ENCODE measurements at regions not wholly inside any gene's neighbourhood (a gene's known extent, or its start where the extent isn't known, plus 50 kb on each side); places are given as distances from the start of the nearest gene placed in this dataset.

- no peak for DNase-seq (ENCODE audit: low read depth)
- no peak for TF ChIP-seq CTCF (conservative IDR thresholded peaks at IDR 0.05; ENCODE audit: low read depth, low read length)
Measured at GRCh38 chr2:64840426-64840881, 148.7 kb upstream of the SLC1A4 start.

GRCh38 chr2:64841461-64841860 lies 147.7 kb upstream of the SLC1A4 start:
- no peak overlapping the region for H3K4me3 ChIP-seq (ENCODE audit: low read depth, low read length)
- TF ChIP-seq CTCF (conservative IDR thresholded peaks at IDR 0.05; ENCODE audit: low read depth, low read length), result no peak
- DNase-seq (ENCODE audit: low read depth), result no peak

More at GRCh38 chr2:64840426-64840881, 148.7 kb upstream of the SLC1A4 start:
- H3K4me3 ChIP-seq (ENCODE audit: low read depth, low read length), result no peak overlapping the region

- no peak for DNase-seq (ENCODE audit: low read depth)
- no peak overlapping the region for H3K4me3 ChIP-seq (ENCODE audit: low read depth, low read length)
- no peak for TF ChIP-seq CTCF (conservative IDR thresholded peaks at IDR 0.05; ENCODE audit: low read depth, low read length)
Measured at GRCh38 chr2:64842030-64842429, 147.2 kb upstream of the SLC1A4 start.

GRCh38 chr2:64844087-64844486 lies 145.1 kb upstream of the SLC1A4 start:
- no peak overlapping the region for H3K4me3 ChIP-seq (ENCODE audit: low read depth, low read length)
- TF ChIP-seq CTCF (conservative IDR thresholded peaks at IDR 0.05; ENCODE audit: low read depth, low read length), result no peak
- DNase-seq (ENCODE audit: low read depth), result no peak

- TF ChIP-seq CTCF (conservative IDR thresholded peaks at IDR 0.05; ENCODE audit: low read depth, low read length), result no peak
- H3K4me3 ChIP-seq (ENCODE audit: low read depth, low read length), result no peak overlapping the region
- no peak for DNase-seq (ENCODE audit: low read depth)
Measured at GRCh38 chr2:64845273-64845905, 143.8 kb upstream of the SLC1A4 start.

GRCh38 chr2:64846177-64846576 lies 143.0 kb upstream of the SLC1A4 start:
- H3K4me3 ChIP-seq (ENCODE audit: low read depth, low read length), result no peak overlapping the region
- TF ChIP-seq CTCF (conservative IDR thresholded peaks at IDR 0.05; ENCODE audit: low read depth, low read length), result no peak
- no peak for DNase-seq (ENCODE audit: low read depth)

GRCh38 chr2:64847930-64848329 lies 141.3 kb upstream of the SLC1A4 start:
- no peak overlapping the region for H3K4me3 ChIP-seq (ENCODE audit: low read depth, low read length)
- no peak for DNase-seq (ENCODE audit: low read depth)
- no peak for TF ChIP-seq CTCF (conservative IDR thresholded peaks at IDR 0.05; ENCODE audit: low read depth, low read length)

Data from epithelial cell of proximal tubule (primary cell).